ENCODE measurements at regions not wholly inside any gene's neighbourhood (a gene's known extent, or its start where the extent isn't known, plus 50 kb on each side); places are given as distances from the start of the nearest gene placed in this dataset.
"Not testable (repeated sequence)": the region's sequence is repeated elsewhere in the genome, so short reads cannot be mapped to it uniquely, and the experiment has no call there.

DNA sequence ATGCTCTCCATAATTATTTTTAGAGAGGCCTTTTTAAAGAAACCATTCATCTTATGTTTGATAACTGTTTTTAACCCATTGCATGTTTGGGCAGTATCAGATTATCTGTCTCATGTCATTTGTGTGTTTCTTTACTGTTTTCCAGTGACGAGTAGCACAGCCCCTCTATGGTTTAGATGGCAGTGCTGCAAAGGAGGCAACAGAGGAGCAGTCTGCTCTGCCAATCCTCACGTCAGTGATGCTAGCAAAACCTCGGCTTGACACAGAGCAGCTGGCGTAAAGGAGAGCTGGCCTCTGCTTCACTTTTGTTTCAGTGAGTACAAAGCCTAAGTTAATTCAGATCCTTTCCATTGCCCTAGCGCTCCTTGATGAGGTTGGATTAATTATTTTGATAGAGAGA lies 80.4 kb upstream of the GARIN1A start:
- intact Hi-C loops (cut with DNase I; ENCODE audit: low total_unique reads) = no loop called here
- 94% methylated on average over 5 of the region's 5 CpGs for WGBS, 2 donors
- Histone ChIP-seq H3K9me3 (no peaks in the 10 kb centered on the region), H3K4me3 (no peak overlapping the region), H3K27me3 (no peaks in the 10 kb centered on the region), H3K4me1 (peaks cover 3% of the 10 kb centered on the region), H3K36me3 (ENCODE audit: low read depth, missing control alignments) (no peaks in the 10 kb centered on the region), H3K27ac (no peak overlapping the region)
- DNase-seq = no peak
- TF ChIP-seq, protein P1, sequence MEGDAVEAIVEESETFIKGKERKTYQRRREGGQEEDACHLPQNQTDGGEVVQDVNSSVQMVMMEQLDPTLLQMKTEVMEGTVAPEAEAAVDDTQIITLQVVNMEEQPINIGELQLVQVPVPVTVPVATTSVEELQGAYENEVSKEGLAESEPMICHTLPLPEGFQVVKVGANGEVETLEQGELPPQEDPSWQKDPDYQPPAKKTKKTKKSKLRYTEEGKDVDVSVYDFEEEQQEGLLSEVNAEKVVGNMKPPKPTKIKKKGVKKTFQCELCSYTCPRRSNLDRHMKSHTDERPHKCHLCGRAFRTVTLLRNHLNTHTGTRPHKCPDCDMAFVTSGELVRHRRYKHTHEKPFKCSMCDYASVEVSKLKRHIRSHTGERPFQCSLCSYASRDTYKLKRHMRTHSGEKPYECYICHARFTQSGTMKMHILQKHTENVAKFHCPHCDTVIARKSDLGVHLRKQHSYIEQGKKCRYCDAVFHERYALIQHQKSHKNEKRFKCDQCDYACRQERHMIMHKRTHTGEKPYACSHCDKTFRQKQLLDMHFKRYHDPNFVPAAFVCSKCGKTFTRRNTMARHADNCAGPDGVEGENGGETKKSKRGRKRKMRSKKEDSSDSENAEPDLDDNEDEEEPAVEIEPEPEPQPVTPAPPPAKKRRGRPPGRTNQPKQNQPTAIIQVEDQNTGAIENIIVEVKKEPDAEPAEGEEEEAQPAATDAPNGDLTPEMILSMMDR (IDR thresholded peaks at IDR 0.05) = no peak
- TF ChIP-seq POLR2A (IDR thresholded peaks at IDR 0.05) = no peak

DNA sequence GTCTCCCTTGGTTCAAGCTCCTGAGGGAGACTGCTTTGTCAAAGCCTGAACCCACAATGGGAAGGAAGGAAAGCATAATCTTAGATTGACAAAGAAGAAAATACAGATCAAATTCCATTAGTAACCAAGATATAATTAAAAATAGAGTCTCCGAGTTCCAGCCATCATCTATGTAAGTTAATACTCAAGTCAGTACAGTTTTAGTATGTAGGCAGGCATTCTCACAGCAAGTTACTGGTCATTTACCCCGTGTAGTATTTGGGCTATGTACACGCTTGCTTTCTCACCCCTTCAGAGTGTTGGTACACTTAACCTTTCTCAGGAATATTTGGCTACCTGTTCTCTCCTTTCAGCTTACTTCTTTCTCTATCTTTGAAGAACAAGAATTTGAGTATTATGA lies 79.9 kb upstream of the GARIN1A start:
- H3K27me3 ChIP-seq; H3K4me3 ChIP-seq; intact Hi-C loops (cut with DNase I; ENCODE audit: low total_unique reads); H3K36me3 ChIP-seq (ENCODE audit: low read depth, missing control alignments); H3K4me1 ChIP-seq; DNase-seq; H3K27ac ChIP-seq; H3K9me3 ChIP-seq: not testable (repeated sequence)
- 93% methylated on average over 2 of the region's 3 CpGs; no CpG with 5 or more reads in 1 of the 2 donors for WGBS, 2 donors

DNA sequence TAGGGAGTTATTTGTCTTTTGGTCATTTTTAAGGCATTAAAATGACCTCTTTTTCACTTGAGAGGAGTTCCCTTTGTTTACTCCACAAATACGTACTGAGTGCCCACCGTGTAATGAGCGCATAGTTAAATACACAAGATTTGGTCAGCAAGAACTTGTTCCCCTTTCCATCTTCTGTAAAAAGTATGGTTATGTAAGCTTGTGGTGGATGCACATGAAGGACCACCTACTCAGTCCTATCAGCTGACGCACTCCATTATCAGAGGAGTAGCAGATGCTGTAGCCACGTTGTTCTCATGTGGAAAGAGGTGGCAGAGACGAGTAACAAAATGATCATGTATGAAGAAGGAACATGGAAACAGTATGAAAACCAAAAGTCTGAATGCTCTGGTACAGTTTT lies 78.0 kb upstream of the GARIN1A start:
- intact Hi-C loops (cut with DNase I; ENCODE audit: low total_unique reads); H3K4me1 ChIP-seq; H3K9me3 ChIP-seq; H3K27ac ChIP-seq; H3K27me3 ChIP-seq; H3K36me3 ChIP-seq (ENCODE audit: low read depth, missing control alignments); DNase-seq; H3K4me3 ChIP-seq: not testable (repeated sequence)
- WGBS, 2 donors = 68 to 80% methylated on average over 6 of the region's 6 CpGs

DNA sequence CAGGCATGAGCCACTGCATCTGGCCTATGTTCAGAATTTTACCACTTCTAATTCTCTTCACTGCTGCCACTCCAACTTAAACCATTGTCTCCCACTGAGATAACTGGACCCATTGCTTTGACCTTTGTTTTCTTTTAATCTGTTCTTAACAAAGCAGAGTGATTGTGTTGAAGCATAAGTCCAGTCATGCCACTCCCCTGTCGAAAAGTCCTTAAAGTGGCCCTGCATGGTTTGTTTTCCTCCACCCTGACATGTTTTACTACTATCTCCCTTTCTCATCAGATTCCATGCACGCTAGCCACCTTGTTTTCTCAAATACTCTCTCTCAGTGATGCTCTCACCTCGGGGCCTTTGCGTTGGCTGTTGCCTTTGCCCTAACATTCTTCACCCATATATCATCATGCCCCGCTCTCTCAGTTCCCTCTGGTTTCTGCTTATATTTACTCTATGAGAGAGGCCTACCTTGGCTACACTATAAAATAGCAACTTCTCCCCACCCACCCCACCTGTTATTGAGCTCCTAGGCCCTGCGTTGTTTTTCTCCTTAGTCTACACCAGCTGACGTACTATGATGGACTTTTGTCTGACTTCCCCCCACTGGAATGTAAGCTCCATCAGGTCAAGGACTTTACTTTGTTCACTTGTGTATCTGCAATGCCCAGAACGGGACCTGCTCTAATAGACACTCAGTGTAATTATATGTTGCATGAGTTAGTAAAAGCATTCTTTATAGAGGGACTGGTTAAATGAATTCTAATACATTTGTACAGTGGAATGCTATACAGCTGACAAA lies 75.6 kb upstream of the GARIN1A start:
- H3K9me3 ChIP-seq; H3K4me3 ChIP-seq; H3K36me3 ChIP-seq (ENCODE audit: low read depth, missing control alignments); DNase-seq; H3K27ac ChIP-seq; H3K4me1 ChIP-seq; intact Hi-C loops (cut with DNase I; ENCODE audit: low total_unique reads); H3K27me3 ChIP-seq: not testable (repeated sequence)
- 63 to 64% methylated on average over 8 of the region's 8 CpGs for WGBS, 2 donors

DNA sequence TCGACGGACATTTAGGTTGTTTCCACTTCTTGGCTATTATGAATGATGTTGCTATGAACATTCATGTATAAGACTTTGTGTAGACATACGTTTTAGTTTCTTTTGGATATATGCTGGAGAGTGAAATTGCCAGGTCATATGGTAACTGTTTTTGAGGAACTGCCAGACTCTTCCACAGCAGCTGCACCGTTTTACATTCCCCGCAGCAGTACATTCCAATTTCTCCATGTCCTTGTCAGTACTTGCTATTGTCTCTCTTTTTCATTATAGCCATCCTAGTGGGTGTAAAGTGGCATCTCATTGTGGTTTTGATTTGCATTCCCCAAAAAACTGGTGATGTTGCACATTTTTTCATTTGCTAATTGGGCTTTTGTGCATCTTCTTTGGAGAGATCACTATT lies 73.1 kb upstream of the GARIN1A start:
- 50 to 66% methylated on average over 5 of the region's 5 CpGs for WGBS, 2 donors
- H3K4me3 ChIP-seq; DNase-seq; H3K4me1 ChIP-seq; H3K9me3 ChIP-seq; H3K27me3 ChIP-seq; intact Hi-C loops (cut with DNase I; ENCODE audit: low total_unique reads); H3K36me3 ChIP-seq (ENCODE audit: low read depth, missing control alignments): not testable (repeated sequence)
- peak overlapping the region in 1 of 2 donors; percentile 35 for H3K27ac ChIP-seq

DNA sequence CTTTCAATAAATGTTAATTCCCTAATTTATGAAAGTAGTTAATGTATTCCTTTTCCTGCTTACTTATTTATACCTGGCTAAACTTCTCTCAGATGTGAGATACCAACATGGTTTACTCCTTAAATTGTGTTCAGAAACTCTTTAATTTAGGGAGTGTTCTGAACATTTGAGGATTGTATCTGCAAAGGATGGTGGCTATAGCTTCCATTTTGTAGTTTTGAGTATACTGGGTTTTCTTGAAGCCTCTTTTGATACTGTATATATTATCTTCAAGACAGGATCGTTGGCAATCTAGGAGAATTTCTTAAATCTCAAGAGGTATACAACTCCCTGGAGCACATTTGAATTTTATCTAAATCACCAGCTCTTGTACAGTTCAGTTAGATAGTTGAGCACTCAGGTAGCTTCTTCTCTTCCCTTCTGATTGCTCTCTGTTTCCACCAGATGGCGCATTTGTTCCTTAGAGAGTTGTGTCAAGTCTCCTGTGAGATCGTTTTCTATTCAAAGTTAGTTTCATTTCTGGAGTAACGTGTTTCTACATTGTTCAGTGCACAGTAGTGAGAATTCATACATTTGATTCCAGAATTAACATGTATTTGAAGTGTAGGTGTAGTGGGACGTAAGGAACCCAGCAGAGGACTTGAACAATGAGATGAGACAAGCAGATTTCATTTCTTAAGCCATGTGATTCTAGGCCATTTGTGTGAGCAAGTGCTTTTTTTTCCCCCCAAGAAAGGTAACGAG lies 63.2 kb upstream of the GARIN1A start:
- TF ChIP-seq, protein P1 (IDR thresholded peaks at IDR 0.05) = peak in 2 of 3 experiments; percentile 56 to 59
- H3K27me3 ChIP-seq; intact Hi-C loops (cut with DNase I; ENCODE audit: low total_unique reads); H3K4me3 ChIP-seq; H3K27ac ChIP-seq; H3K4me1 ChIP-seq; H3K36me3 ChIP-seq (ENCODE audit: low read depth, missing control alignments); H3K9me3 ChIP-seq: not testable (repeated sequence)
- WGBS, 2 donors = 24 to 40% methylated on average over 6 of the region's 6 CpGs
- DNase-seq = peak; percentile 42

DNA sequence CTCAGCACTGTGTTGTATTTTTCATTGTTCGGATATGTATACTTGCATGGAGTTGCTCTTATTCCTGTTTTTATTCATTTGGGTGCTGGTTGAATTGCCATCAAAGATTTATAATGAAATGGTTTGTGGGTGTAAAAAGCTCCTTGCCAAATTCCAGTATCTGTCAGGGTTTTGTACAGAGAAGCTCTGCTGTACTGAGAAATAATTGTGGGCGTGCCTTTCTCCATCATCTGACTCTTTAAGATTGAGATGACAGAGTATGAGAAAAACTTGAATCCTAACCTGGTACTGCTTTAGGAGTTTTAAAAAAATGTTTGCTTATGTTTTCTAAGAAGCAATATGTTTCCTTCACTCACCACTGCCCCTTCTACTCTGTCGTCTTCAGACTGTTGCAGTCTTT lies 58.7 kb upstream of the GARIN1A start:
- not testable (repeated sequence) for H3K27ac ChIP-seq; H3K9me3 ChIP-seq; H3K4me3 ChIP-seq; H3K4me1 ChIP-seq; DNase-seq; H3K36me3 ChIP-seq (ENCODE audit: low read depth, missing control alignments); H3K27me3 ChIP-seq
- WGBS, 2 donors = 88 to 91% methylated on average over 3 of the region's 3 CpGs
- intact Hi-C loops (cut with DNase I; ENCODE audit: low total_unique reads) = loop anchor here (10.0 kb wide), 1 partner anchor 271 kb away; no protein-coding TSS in a partner anchor

DNA sequence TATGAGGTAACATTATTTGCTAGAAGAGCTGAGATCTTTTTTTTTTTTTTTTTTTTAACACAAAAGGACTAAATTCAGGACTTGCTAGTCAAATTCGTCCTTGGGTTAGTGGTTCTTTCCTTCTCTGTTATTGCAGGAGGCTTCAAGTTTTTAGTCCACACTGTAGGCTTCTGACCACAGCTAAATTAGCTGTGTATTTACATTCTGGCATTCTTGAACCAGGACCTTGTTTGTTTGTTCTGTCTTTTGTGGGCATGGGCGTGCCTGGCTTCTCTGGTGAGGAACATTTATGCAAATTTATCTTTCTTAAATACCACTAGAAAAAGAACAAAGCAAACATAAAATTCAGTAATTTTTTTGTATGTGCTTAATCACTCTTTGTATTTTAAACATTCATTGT lies 57.3 kb upstream of the GARIN1A start:
- WGBS, 2 donors = 70 to 74% methylated on average over 2 of the region's 2 CpGs
- not testable (repeated sequence) for H3K27ac ChIP-seq; H3K36me3 ChIP-seq (ENCODE audit: low read depth, missing control alignments); H3K27me3 ChIP-seq; H3K4me3 ChIP-seq; H3K9me3 ChIP-seq; DNase-seq; H3K4me1 ChIP-seq
- intact Hi-C loops (cut with DNase I; ENCODE audit: low total_unique reads) = loop anchor here (10.0 kb wide), 1 partner anchor 270 kb away; no protein-coding TSS in a partner anchor

DNA sequence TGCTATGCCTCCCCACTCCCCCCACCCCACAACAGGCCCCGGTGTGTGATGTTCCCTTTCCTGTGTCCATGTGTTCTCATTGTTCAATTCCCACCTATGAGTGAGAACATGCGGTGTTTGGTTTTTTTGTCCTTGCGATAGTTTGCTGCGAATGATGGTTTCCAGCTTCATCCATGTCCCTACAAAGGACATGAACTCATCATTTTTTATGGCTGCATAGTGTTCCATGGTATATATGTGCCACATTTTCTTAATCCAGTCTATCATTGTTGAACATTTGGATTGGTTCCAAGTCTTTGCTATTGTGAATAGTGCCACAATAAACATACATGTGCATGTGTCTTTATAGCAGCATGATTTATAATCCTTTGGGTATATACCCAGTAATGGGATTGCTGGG lies 55.3 kb upstream of the GARIN1A start:
- not testable (repeated sequence) for H3K4me3 ChIP-seq; DNase-seq; H3K27me3 ChIP-seq; H3K36me3 ChIP-seq (ENCODE audit: low read depth, missing control alignments); H3K9me3 ChIP-seq; H3K4me1 ChIP-seq; H3K27ac ChIP-seq
- WGBS, 2 donors = 98 to 100% methylated on average over 4 of the region's 4 CpGs
- intact Hi-C loops (cut with DNase I; ENCODE audit: low total_unique reads) = loop anchor here (10.0 kb wide), 1 partner anchor 268 kb away; no protein-coding TSS in a partner anchor
